Superior temporal gyrus (tissue), 1 donor: ENCODE measurements at regions not wholly inside any gene's neighbourhood (a gene's known extent, or its start where the extent isn't known, plus 50 kb on each side); places are given as distances from the start of the nearest gene placed in this dataset.

Experiments
- DNase-seq: peaks from one replicate; pipeline ENCODE4 v3.0.0-alpha.2; 2016; ENCODE audit errors: extremely low spot score

GRCh38 chr4:11544211-11544610 is 115.5 kb upstream of the HS3ST1 start:
- no peak for DNase-seq

DNA sequence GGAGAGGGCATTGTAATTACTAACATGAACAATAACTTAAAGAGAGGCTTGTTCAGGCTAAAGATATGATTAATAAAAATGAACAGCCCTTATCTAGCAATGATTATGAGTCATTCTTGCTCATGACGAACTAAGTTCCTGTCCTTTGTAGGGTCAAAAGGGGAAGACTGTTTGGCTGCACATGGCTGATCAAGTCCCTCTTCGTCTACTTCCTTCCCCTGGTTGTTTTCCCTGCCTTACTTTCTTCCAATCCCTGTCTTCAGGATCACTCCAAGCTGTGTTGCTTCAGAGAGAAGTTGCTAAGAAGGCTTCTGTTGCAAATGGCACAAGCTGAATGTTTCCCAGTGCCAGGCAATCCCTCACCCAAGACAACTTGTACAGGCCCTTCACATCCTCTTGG is 115.0 kb upstream of the HS3ST1 start:
- no peak for DNase-seq

- no peak for DNase-seq
Observed at GRCh38 chr4:11542952-11543351, 114.3 kb upstream of the HS3ST1 start.

- DNase-seq: no peak
Observed at GRCh38 chr4:11537846-11538245, 109.2 kb upstream of the HS3ST1 start.

DNA sequence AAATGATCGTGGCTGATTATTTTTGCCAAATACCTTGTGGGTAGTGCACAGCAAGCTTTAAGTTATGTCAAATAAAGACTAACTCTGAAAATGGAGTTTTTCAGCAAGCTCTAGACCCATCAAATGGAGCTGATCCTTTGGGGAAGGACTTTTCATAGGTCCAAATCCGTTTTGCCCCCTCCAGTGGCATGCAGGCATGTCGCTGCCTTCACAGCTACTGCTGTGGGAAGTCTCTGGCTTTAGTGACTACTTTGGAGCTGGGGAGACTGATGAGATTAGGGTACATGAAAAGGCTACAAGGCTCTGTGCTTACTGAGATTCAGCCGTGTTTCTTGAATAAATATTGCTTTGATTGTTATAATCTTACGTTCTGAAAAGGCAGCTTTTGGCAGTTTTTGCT is 106.6 kb upstream of the HS3ST1 start:
- DNase-seq: no peak

- no peak for DNase-seq
Observed at GRCh38 chr4:11534623-11535302, 106.1 kb upstream of the HS3ST1 start.

- DNase-seq: no peak
Observed at GRCh38 chr4:11532138-11532537, 103.4 kb upstream of the HS3ST1 start.

GRCh38 chr4:11529625-11530201 is 101.0 kb upstream of the HS3ST1 start:
- no peak for DNase-seq

DNA sequence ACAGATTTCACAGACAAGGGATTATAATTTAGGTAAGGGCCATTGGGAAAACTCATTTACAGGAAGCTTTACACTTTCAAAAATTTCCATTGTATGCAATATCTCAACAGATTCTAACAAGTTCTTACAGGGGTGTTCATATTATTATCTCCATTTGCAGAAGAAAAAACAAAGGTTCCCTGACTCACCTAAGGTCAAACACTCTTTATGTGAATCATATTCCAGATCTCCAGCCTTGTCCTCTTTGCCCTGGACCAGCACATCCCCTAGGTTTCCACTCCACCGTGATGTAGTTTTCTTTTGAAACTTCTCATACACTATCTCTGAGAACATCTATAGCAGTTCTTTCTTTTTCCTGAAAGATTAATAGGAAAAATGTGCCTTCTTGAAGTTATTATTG is 96.4 kb upstream of the HS3ST1 start:
- DNase-seq: no peak

DNA sequence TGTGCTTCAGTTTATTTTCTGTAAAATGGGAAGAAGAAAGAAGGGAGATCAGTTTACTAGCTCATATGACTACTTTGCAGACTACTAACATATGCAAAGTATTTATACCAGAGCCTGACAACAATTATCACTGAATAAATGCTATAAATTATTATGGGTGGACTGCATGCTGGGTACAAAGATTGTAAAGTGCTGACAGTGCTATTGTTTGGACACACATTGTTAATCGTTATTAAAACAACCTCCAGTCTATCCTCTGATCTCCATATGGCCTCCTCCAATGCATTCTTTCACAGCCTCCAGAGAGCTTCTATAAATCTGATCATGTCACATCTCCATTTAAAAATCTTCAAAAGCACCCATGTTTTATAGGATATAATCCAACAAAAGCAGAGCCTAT is 90.1 kb upstream of the HS3ST1 start:
- no peak for DNase-seq

DNA sequence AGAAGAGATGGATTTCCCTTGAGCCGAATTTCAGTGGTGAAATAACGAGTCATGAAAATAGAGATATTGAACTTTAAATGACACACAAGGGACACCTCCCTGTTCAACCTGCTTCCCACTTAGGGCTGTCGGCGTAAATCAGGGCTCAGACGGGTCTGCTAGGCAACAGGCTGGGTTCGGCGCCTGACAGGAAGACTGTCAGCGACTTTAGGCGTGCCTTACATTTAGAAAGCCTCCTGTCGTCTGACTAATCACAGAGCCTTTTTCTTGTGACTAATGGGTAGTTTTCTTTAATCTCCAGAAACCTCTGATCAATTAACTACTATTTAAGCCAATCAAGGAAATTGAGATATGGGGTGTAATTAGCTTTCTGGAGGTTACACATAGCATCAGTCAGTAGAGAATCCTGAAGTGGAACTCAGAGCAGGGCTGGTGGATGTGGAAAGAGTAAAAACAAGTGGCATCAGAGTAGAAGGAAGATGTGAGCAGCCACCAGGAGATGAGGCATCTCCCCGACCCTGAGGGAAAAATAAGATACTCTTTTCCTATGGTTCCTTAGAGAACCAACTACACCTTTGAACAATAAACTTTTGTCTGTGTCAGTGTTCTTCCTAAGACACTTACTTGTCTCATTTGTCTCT is 86.2 kb upstream of the HS3ST1 start:
- DNase-seq: no peak

GRCh38 chr4:11514003-11514402 is 85.3 kb upstream of the HS3ST1 start:
- no peak for DNase-seq

GRCh38 chr4:11512871-11513270 is 84.2 kb upstream of the HS3ST1 start:
- DNase-seq: no peak

DNA sequence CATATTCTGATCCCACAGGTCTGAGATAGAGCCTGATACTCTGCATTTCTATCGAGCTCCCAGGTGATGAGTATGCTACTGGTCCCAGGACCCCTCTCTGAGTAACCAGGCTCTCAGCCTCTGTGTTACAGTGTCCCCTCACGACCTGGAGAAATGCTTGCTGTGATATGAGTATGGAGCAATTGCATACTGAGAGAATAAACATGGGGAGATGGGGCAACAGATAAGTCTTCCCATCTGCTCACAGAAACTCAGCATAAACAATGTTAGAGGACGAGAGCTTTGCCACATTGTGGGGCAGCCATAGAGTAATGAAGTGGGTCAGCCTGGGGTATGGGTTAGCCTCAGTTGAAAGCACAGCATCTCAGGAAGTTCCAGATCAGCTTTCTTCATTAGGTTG is 82.6 kb upstream of the HS3ST1 start:
- DNase-seq: no peak

DNA sequence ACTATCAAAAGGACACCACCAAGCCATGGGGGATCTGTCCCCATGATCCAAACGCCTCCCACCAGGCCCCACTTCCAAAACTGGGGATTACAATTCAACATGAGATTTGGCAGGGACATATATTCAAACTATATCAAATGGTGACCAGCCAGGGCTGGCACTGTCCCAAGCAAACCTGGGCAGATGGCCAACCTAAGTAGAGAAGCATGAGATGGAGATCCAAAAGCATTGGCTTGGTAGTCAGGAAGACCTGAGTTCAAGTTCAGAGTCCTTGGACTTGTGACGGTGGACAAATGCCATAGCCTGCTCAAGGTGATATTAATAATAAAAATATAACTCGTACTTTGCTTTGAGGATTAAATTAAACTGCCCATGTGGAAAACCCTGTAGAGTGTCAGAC is 79.2 kb upstream of the HS3ST1 start:
- no peak for DNase-seq

- DNase-seq: no peak
Observed at GRCh38 chr4:11506194-11506593, 77.5 kb upstream of the HS3ST1 start.

- DNase-seq: no peak
Observed at GRCh38 chr4:11505221-11505971, 76.7 kb upstream of the HS3ST1 start.

DNA sequence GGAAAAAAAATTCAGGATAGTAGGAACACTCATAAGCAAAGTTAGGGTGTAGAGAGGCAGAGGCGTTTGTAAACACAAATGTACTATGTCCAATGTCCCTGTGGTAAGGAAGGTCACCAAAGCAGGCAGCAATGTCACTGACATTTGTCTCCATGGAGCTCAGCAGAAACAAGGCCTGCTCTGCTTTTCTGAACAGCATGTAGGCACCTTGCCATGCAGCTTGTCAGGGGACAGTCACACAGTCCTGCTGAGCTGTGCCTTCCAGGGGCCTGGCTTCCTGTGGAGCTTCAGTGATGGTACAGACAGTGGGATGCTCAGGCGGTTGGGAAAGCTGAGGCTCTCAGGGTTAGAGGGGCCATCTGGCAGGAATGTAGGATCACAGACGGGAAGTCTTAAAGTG is 74.5 kb upstream of the HS3ST1 start:
- DNase-seq: no peak

- DNase-seq: no peak
Observed at GRCh38 chr4:11497972-11498371, 69.3 kb upstream of the HS3ST1 start.

- DNase-seq: no peak
Observed at GRCh38 chr4:11497212-11497806, 68.6 kb upstream of the HS3ST1 start.

GRCh38 chr4:11496351-11496829 is 67.7 kb upstream of the HS3ST1 start:
- DNase-seq: no peak

DNA sequence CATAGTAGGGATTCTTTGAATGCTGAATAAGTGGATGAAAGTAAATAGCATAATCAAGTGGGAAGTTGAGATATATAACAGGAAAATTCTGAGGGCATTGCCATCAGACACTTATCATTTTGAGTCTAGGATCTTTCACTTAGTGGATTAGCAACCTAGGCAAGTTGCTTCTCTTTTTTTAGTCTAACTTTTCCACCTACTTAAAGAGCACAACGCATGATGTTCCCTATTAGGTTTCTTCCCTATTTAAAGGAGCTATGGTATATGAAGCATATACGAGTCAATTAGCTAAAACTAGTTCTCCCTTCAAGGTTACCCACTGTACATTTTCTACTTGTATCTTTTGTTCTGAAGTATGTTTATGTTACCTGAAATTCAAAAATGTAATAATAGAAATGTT is 67.1 kb upstream of the HS3ST1 start:
- DNase-seq: no peak
